ENCODE measurements at regions not wholly inside any gene's neighbourhood (a gene's known extent, or its start where the extent isn't known, plus 50 kb on each side); places are given as distances from the start of the nearest gene placed in this dataset.
A peak's percentile ranks its signal among the peaks of the same experiment; 100 is the strongest.
"Not testable (repeated sequence)": the region's sequence is repeated elsewhere in the genome, so short reads cannot be mapped to it uniquely, and the experiment has no call there.

GRCh38 chr3:35849496-35849895 is 210.2 kb downstream of the ARPP21 start:
- no peak for DNase-seq (ENCODE audit: low read depth)

- DNase-seq (ENCODE audit: low read depth): no peak
Observed at GRCh38 chr3:35849963-35850362, 210.6 kb downstream of the ARPP21 start.

GRCh38 chr3:35857004-35857403 is 217.7 kb downstream of the ARPP21 start:
- no peak for DNase-seq (ENCODE audit: low read depth)

- DNase-seq (ENCODE audit: low read depth): no peak
Observed at GRCh38 chr3:35862057-35862456, 222.7 kb downstream of the ARPP21 start.

GRCh38 chr3:35864871-35865270 is 225.5 kb downstream of the ARPP21 start:
- no peak for DNase-seq (ENCODE audit: low read depth)

GRCh38 chr3:35867791-35868190 is 228.5 kb downstream of the ARPP21 start:
- no peak for DNase-seq (ENCODE audit: low read depth)

GRCh38 chr3:35871009-35871408 is 231.7 kb downstream of the ARPP21 start:
- DNase-seq (ENCODE audit: low read depth): no peak

- DNase-seq (ENCODE audit: low read depth): no peak
Observed at GRCh38 chr3:35883929-35884328, 244.6 kb downstream of the ARPP21 start.

- DNase-seq (ENCODE audit: low read depth): no peak
Observed at GRCh38 chr3:35894735-35895134, 255.4 kb downstream of the ARPP21 start.

- no peak for DNase-seq (ENCODE audit: low read depth)
Observed at GRCh38 chr3:35899245-35899644, 259.9 kb downstream of the ARPP21 start.

- DNase-seq (ENCODE audit: low read depth): no peak
Observed at GRCh38 chr3:35900079-35900478, 260.8 kb downstream of the ARPP21 start.

- peak; percentile 14 for DNase-seq (ENCODE audit: low read depth)
Observed at GRCh38 chr3:35908366-35909232, 269.3 kb downstream of the ARPP21 start.

- no peak for DNase-seq (ENCODE audit: low read depth)
Observed at GRCh38 chr3:35919160-35919559, 279.8 kb downstream of the ARPP21 start.

- DNase-seq (ENCODE audit: low read depth): no peak
Observed at GRCh38 chr3:35921718-35922117, 282.4 kb downstream of the ARPP21 start.

GRCh38 chr3:35924070-35924469 is 284.7 kb downstream of the ARPP21 start:
- not testable (repeated sequence) for DNase-seq (ENCODE audit: low read depth)

GRCh38 chr3:35927441-35927840 is 288.1 kb downstream of the ARPP21 start:
- no peak for DNase-seq (ENCODE audit: low read depth)

GRCh38 chr3:35929158-35929557 is 289.8 kb downstream of the ARPP21 start:
- no peak for DNase-seq (ENCODE audit: low read depth)

- no peak for DNase-seq (ENCODE audit: low read depth)
Observed at GRCh38 chr3:35931867-35932266, 292.5 kb downstream of the ARPP21 start.

GRCh38 chr3:35932995-35933394 is 293.7 kb downstream of the ARPP21 start:
- DNase-seq (ENCODE audit: low read depth): no peak

- DNase-seq (ENCODE audit: low read depth): no peak
Observed at GRCh38 chr3:35936571-35936970, 297.2 kb downstream of the ARPP21 start.

GRCh38 chr3:35944926-35945710 is 305.8 kb downstream of the ARPP21 start:
- DNase-seq (ENCODE audit: low read depth): no peak

GRCh38 chr3:35946121-35946853 is 307.0 kb downstream of the ARPP21 start:
- no peak for DNase-seq (ENCODE audit: low read depth)

All from CMK (cell line).